ENCODE measurements at regions not wholly inside any gene's neighbourhood (a gene's known extent, or its start where the extent isn't known, plus 50 kb on each side); places are given as distances from the start of the nearest gene placed in this dataset.
A peak's percentile ranks its signal among the peaks of the same experiment; 100 is the strongest.

DNA sequence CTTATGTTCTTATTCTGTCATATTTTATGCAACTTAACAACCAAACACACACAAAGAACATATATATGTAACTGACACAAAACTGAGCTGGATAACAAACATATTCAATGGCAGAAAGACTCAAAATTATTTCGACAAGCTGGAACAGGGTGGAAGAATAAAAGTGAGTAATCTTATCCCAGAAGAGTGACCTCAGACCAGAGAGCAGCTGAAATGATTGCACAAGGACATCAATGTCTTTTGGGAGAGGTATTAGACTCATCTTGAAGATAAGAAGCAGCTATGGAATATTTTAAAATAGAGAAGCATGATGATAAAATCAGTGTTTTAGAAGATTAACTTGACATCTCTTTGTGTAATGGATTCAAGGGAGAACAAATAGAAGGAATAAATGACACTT, 191.6 kb upstream of the PRDM1 start:
- Mint-ChIP-seq H3K27me3 (ENCODE audit: low read depth, unreplicated experiment) (no peaks in the 10 kb centered on the region), H3K4me3 (ENCODE audit: unreplicated experiment) (no peak overlapping the region), H3K9me3 (ENCODE audit: unreplicated experiment) (peaks cover 14% of the 10 kb centered on the region), H3K27ac (ENCODE audit: unreplicated experiment) (no peak overlapping the region), H3K36me3 (ENCODE audit: low read depth, unreplicated experiment) (no peaks in the 10 kb centered on the region), H3K4me1 (ENCODE audit: low read depth, unreplicated experiment) (peaks cover 27% of the 10 kb centered on the region)
- TF ChIP-seq EZH2 (IDR thresholded peaks at IDR 0.05; ENCODE audit: insufficient read depth, low read length): no peak
- TF ChIP-seq, protein P1, sequence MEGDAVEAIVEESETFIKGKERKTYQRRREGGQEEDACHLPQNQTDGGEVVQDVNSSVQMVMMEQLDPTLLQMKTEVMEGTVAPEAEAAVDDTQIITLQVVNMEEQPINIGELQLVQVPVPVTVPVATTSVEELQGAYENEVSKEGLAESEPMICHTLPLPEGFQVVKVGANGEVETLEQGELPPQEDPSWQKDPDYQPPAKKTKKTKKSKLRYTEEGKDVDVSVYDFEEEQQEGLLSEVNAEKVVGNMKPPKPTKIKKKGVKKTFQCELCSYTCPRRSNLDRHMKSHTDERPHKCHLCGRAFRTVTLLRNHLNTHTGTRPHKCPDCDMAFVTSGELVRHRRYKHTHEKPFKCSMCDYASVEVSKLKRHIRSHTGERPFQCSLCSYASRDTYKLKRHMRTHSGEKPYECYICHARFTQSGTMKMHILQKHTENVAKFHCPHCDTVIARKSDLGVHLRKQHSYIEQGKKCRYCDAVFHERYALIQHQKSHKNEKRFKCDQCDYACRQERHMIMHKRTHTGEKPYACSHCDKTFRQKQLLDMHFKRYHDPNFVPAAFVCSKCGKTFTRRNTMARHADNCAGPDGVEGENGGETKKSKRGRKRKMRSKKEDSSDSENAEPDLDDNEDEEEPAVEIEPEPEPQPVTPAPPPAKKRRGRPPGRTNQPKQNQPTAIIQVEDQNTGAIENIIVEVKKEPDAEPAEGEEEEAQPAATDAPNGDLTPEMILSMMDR (IDR thresholded peaks at IDR 0.05; ENCODE audit: insufficient read depth, low read depth, low read length): no peak
- no peaks in the 10 kb centered on the region for H3K36me3 ChIP-seq (ENCODE audit: insufficient read depth, low read length)
- H4K20me1 ChIP-seq (ENCODE audit: insufficient read depth, low read length): no peaks in the 10 kb centered on the region
- H3K4me2 ChIP-seq (ENCODE audit: low read length): no peak overlapping the region
- DNase-seq (ENCODE audit: low read depth): no peak
- H3K9ac ChIP-seq (ENCODE audit: low read length): no peak overlapping the region
- H3K27me3 ChIP-seq (ENCODE audit: insufficient read depth, low read length): no peaks in the 10 kb centered on the region
- no peaks in the 10 kb centered on the region for H3K79me2 ChIP-seq (ENCODE audit: insufficient read depth, low read length)
- H3K9me3 ChIP-seq (ENCODE audit: insufficient read depth, low read depth, low read length): no peaks in the 10 kb centered on the region
- H3K27ac ChIP-seq (ENCODE audit: low read depth, low read length): no peak overlapping the region
- H3K4me3 ChIP-seq (ENCODE audit: insufficient read depth, low read depth, low read length): no peak overlapping the region
- peaks cover 9% of the 10 kb centered on the region for H3K4me1 ChIP-seq (ENCODE audit: insufficient read depth, low read length)
- no peak overlapping the region for H2AFZ ChIP-seq (ENCODE audit: low read depth, low read length)
- no peak for FAIRE-seq

DNA sequence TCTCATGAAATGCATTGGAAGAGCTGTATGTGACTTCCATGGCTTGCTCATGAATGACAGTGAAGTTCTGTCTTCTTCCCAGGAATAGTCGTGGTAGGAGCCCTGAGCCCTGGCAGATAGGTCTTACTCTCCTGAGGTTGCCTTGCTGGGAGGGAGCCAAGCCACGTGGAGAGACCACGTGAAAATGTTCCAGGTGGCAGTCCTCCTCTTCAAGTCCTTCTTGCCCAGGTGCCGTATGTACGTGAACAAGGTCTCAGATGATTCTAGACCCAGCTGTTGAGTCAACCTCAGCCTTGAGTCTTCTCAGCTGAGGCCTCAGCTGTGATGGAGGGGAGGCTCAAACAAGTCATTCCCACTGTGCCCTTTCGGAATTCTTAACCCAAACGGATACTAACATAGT, 192.4 kb upstream of the PRDM1 start:
- Mint-ChIP-seq H3K9me3 (ENCODE audit: unreplicated experiment) (peaks cover 14% of the 10 kb centered on the region), H3K36me3 (ENCODE audit: low read depth, unreplicated experiment) (no peaks in the 10 kb centered on the region), H3K27ac (ENCODE audit: unreplicated experiment) (no peak overlapping the region), H3K27me3 (ENCODE audit: low read depth, unreplicated experiment) (no peaks in the 10 kb centered on the region), H3K4me1 (ENCODE audit: low read depth, unreplicated experiment) (peaks cover 27% of the 10 kb centered on the region), H3K4me3 (ENCODE audit: unreplicated experiment) (no peak overlapping the region)
- Histone ChIP-seq H3K9me3 (ENCODE audit: insufficient read depth, low read depth, low read length) (no peaks in the 10 kb centered on the region), H3K79me2 (ENCODE audit: insufficient read depth, low read length) (no peaks in the 10 kb centered on the region), H3K4me1 (ENCODE audit: insufficient read depth, low read length) (peaks cover 7% of the 10 kb centered on the region), H3K4me3 (ENCODE audit: insufficient read depth, low read depth, low read length) (no peak overlapping the region), H2AFZ (ENCODE audit: low read depth, low read length) (no peak overlapping the region), H3K36me3 (ENCODE audit: insufficient read depth, low read length) (no peaks in the 10 kb centered on the region), H3K9ac (ENCODE audit: low read length) (no peak overlapping the region), H3K27ac (ENCODE audit: low read depth, low read length) (no peak overlapping the region), H3K4me2 (ENCODE audit: low read length) (no peak overlapping the region), H3K27me3 (ENCODE audit: insufficient read depth, low read length) (no peaks in the 10 kb centered on the region), H4K20me1 (ENCODE audit: insufficient read depth, low read length) (no peaks in the 10 kb centered on the region)
- FAIRE-seq: no peak
- DNase-seq (ENCODE audit: low read depth): no peak
- TF ChIP-seq EZH2 (IDR thresholded peaks at IDR 0.05; ENCODE audit: insufficient read depth, low read length): no peak
- TF ChIP-seq, protein P1 (IDR thresholded peaks at IDR 0.05; ENCODE audit: insufficient read depth, low read depth, low read length): no peak

DNA sequence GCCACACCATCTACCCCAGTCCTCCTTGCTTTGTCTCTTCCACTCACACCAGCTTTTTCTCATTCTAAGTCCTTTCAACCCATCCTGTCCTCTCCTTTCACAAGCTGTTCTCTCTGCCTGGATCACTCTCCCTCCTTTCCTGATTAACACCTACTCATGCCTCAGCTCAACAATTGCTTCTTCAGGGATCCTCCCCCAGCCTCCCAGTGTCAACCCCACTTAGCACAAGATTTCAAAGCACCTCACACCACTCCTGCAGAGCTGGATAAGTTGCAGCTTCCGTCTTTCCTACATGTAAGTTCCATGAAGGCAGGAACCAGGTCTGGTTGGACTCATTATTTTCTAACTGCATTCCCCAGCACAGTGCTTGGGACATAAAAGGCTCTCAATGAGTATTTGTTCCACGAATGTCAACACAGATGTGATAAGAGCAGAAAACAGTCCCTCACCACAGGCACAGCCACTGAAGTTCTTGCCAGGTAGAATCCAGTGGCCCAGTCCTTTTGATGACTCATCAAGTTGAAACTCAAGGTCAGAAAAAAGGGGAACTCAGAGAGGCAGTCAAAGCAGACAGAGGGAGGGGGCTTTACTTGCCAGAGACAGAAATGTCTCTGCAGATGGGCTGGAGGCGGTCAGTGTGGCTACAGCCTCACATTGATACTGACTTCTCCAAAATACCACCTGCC, 193.4 kb upstream of the PRDM1 start:
- peaks cover 3% of the 10 kb centered on the region for H3K4me1 ChIP-seq (ENCODE audit: insufficient read depth, low read length)
- TF ChIP-seq EZH2 (IDR thresholded peaks at IDR 0.05; ENCODE audit: insufficient read depth, low read length): no peak
- TF ChIP-seq, protein P1 (IDR thresholded peaks at IDR 0.05; ENCODE audit: insufficient read depth, low read depth, low read length): no peak
- H3K27ac ChIP-seq (ENCODE audit: low read depth, low read length): no peak overlapping the region
- H3K9me3 ChIP-seq (ENCODE audit: insufficient read depth, low read depth, low read length): no peaks in the 10 kb centered on the region
- DNase-seq (ENCODE audit: low read depth) (peak; percentile 27), FAIRE-seq (no peak)
- no peak overlapping the region for H3K4me3 Mint-ChIP-seq (ENCODE audit: unreplicated experiment)
- H3K27me3 Mint-ChIP-seq (ENCODE audit: low read depth, unreplicated experiment): no peaks in the 10 kb centered on the region
- no peaks in the 10 kb centered on the region for H3K36me3 Mint-ChIP-seq (ENCODE audit: low read depth, unreplicated experiment)
- H3K27ac Mint-ChIP-seq (ENCODE audit: unreplicated experiment): peak overlapping the region; percentile 37
- no peaks in the 10 kb centered on the region for H4K20me1 ChIP-seq (ENCODE audit: insufficient read depth, low read length)
- H3K4me3 ChIP-seq (ENCODE audit: insufficient read depth, low read depth, low read length): no peak overlapping the region
- H3K4me1 Mint-ChIP-seq (ENCODE audit: low read depth, unreplicated experiment): peaks cover 22% of the 10 kb centered on the region
- H3K9ac ChIP-seq (ENCODE audit: low read length): no peak overlapping the region
- H2AFZ ChIP-seq (ENCODE audit: low read depth, low read length): no peak overlapping the region
- no peaks in the 10 kb centered on the region for H3K36me3 ChIP-seq (ENCODE audit: insufficient read depth, low read length)
- H3K27me3 ChIP-seq (ENCODE audit: insufficient read depth, low read length): no peaks in the 10 kb centered on the region
- peaks cover 17% of the 10 kb centered on the region for H3K9me3 Mint-ChIP-seq (ENCODE audit: unreplicated experiment)
- no peak overlapping the region for H3K4me2 ChIP-seq (ENCODE audit: low read length)
- no peaks in the 10 kb centered on the region for H3K79me2 ChIP-seq (ENCODE audit: insufficient read depth, low read length)
